ENCODE measurements at regions not wholly inside any gene's neighbourhood (a gene's known extent, or its start where the extent isn't known, plus 50 kb on each side); places are given as distances from the start of the nearest gene placed in this dataset.

DNA sequence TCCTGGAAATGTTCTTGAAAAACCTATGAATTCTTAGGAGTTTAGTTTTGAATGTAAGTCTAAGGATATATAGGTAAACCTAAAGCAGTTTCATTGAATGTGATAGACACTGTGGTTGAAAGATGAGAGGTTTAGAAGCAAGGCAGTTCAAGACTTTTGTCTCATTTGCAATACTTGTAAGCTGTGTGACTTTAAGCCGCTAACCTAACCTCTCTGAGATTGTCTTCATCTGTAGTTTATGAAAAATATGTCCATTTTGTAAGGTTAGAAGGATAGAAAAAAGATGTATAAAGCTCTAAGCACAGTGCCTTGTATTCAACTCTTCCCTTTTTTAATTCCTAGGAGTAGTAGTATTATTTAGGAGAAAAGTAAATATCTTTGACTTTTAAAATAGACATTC is 306.6 kb upstream of the ARRDC4 start:
- no peak for DNase-seq

DNA sequence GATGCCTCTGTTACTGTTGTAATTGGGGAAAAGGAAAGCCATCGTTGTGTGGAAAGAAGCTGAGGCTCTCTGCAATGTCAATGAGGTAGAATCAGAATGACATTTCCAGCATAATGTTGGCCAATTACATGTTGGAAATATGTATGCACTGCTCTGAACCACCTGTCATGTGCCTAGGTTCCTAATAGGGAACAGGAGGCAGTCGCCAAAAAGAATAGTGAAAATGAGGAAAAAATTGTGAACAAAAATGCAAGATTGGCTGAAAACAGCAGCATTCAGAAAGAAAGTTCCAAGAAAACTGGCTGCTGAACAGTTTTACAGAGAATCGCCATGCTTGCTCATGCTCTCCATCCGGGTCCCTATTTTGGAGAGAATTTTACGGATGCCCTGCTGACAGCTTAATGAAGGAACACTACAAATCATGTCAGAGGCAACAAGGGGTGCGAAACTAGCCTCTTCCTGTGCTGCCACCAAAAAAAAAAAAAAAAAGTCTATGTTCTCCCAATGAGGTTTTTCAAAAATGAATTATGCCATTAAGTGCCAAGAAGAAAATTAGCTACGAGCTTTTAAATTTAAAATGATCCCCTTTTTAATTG is 305.9 kb upstream of the ARRDC4 start:
- DNase-seq = no peak

DNA sequence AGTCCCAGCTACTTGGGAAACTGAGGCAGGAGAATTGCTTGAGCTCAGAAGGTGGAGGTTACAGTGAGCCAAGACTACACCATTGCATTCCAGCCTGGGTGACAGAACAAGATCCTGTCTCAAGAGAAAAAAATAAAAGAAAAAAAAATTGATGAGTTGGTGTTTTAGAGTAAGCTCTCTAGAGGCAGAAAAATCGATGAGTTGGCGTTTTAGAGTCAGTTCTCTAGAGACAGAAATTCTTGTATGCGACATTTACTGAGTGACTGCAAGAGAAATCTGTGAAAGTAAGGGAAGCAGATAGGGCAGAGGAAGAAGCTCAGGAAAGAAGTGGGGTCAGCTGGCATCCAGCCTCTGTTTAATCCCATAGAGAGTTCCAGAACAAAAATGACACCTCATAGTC is 298.7 kb upstream of the ARRDC4 start:
- no peak for DNase-seq

DNA sequence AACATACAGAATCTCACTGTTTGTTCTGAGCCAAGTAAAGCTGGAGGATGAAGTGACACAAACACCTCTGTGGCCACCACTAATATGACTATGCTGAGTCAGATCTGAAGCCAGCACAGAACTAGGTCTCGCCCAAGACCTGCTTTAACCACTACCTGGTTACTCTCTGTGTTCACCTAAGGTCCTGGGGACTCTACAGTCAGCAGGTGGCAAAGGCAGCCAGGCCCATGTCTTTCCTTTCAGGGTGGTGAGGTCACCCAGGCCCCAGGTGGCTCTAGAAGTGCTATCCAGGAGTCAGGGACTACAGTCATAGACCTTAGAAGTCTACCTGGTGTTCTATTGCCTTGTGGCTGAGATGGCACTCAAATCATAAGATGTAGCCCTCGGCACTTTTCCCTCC is 287.9 kb upstream of the ARRDC4 start:
- DNase-seq = no peak

DNA sequence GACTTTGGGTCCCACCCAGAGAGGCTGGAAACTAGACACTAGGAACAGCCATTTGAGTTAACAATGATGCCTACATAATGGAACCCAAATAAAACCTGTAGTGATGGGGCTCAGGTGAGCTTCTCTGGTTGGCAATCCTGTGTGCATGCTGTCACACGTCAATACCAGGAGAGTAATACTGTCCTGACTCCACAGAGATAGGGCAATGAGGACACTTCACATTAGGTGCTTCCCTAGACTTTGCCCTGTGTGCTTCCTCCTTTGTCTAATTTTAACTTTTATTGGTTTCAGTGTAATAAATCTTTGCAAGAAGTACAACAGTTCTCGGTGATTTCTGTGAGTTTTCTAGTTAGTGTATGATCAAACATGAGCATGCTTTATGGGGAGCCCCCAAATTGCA is 281.8 kb upstream of the ARRDC4 start:
- DNase-seq = no peak

DNA sequence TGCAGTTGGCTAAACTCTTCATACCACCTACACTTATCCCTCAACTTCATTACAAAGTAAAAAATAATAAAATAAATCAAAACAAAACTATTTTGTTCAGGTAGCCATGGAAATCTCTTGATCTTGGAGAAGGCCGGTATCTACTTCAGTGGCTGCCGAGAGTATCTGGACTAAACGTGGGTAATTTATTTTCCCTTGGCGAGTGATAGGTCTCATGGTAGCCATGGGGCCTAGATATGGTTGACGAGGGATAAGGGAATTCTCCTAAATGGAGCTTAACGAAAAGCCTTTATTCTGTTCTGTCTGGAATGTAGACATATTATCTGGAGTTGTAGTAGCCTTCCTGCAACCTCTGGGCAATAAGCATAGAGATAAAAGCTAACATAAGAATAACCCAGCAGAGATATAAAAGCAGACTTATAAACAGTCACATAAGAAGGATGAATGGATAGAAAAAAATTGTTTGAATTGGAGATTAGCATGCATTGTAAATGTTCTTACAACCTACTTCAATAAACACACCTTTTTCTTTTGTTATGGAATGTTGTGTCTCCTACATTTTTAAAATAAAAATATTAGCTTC is 281.3 kb upstream of the ARRDC4 start:
- no peak for DNase-seq

DNA sequence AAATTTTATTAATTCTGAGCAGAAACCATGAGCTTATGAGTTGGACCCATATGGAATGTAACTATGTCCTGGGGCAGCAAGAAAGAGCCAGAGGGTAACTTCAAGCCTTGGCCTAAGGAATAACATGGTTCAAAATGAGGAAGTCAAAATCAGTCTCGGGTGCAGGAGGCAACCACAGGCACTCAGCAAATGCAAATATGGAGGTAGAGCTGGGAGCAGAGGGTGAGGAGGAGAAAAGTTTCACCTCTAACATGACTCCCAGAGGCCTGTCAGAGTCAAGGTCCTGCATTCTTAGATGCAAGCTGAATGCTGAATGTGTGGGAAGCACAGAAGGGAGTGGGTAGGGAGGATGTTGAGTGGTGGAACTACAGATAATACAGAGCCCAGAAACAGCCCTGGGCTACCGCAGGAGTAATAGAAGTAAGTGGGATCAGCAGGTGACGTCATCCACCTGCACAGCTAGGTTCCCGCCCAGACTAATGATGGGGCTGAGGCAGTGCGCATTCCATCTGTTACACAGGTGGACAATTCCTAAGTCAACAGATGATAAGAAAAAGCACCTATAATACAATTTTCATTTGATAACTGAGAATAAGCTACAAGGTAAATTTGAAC is 279.8 kb upstream of the ARRDC4 start:
- no peak for DNase-seq

DNA sequence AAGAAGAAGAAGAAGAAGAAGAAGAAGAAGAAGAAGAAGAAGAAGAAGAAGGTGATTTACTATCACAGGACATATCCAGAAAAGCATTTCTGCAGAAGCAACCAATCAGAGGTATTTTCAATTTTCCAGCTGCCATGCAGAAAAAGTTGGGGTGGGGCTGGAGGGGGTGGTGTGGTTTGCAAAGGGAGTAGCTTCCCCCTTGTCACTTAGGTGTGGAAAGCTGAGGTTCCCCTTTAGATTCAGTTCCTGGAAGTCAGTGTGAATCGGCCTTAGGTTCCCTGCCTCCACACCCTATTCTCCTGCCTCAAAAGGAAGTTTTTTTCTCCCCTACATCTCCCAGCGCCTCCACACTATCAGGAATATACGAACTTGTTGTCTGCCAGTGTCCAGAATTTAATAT is 276.7 kb upstream of the ARRDC4 start:
- no peak for DNase-seq

DNA sequence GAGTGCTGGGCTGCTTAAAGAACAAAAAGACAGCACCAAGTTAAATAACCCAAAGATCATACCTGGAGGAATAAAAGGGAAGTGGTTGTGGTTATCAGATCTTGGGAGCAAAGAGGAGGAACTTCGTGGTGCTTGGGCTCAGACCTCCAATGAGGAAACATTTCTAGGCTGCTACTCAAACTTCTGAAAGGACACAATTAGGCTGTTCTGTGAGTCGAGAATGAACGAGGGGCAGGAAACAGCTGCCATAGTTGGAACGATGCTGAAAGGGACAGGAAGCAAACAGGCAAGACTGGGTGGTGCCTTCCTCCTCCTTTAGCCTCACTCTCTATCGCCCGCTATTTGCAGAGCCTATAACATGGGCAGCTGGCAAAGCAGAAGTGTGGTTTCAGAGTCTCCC is 276.3 kb upstream of the ARRDC4 start:
- DNase-seq = no peak

DNA sequence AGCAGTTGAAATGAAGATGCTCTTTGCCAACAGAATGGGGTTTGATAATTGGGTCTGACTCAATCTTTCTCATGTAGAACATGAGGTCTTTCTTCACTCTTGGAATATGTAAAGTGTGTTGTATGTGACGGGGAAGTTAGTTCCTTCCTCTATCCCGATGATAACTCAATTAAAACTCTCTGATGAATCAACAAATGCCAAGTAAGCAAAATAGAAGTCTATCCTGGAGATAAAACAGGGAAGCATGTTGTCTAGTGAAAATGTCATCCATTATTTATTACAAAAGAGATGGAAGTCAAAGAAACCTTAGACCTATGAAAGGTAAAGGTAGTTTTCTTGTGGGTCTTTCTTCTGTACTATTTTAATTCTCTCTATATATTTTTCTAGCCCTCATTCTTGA is 274.2 kb upstream of the ARRDC4 start:
- no peak for DNase-seq

DNA sequence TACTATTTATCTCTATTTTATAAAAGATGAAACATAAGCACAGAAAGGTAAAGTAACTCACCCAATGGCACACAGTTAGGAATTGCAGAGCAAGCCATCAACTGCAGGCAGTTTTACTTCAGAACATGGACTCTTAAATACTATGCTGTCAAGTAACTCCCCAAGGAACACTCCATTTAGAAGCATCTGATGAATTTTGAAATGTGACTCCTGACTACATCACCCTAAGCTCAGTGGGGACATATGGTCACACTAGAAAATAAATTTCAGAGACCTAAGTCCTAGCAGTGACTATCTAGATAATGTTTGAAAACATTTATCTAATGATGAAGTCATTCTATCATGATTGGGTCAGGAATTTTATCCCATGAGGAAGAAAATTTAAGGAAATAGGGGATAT is 272.8 kb upstream of the ARRDC4 start:
- no peak for DNase-seq

DNA sequence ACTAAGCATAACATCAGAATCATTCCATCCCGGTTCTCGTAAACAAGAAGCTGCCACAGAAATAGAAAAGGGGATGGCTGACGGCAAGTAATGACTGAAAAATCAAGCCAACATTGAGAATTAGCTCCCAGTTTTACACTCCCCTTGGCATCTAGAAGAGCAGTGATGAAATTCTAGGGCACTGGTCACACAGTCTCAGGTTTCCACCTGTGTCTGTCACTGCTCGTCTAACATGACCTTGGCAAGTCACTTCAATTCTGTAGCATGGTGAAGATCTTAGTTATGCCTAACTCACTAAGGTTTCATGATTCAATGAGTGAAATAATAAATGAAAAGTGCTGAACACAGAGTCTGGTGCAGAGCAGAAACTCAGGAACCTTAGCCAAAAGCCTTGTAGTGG is 272.3 kb upstream of the ARRDC4 start:
- DNase-seq = no peak

DNA sequence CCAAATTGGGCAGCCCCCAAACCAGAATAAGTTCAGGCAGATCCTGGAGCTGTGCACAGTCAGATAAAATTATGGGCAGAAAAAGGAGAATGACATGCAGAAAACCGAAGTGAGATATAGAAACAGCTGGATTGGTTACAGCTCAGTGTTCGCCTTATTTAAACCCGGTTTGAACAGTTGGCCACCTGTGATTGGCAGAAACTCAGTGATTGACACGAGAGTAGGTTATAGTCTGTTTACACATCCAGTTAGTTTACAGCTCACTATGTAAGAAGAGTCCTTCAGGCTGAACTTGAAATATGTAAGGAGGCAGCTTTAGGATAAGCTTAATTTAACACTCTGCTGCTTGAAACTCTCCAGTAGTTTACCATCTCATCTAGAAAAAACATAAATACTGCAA is 271.6 kb upstream of the ARRDC4 start:
- DNase-seq = no peak

DNA sequence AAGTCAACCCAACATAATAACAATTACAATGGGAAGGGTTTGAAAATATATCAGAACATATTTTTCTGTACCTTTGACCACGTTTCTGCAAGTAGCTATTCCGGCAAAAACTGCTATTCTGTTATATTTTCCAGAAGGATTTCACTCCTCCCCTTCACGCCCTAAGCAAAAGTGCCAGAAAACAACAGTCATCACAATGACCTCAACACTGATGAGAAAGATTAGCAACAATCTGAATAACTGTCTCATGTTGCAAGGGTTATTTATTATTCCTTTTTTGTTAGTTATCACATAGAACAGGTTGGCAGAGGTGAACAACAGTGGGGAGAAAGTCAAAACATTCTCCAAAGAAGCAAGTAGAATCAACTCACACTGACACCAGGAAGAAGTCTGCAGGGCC is 269.4 kb upstream of the ARRDC4 start:
- DNase-seq = no peak

DNA sequence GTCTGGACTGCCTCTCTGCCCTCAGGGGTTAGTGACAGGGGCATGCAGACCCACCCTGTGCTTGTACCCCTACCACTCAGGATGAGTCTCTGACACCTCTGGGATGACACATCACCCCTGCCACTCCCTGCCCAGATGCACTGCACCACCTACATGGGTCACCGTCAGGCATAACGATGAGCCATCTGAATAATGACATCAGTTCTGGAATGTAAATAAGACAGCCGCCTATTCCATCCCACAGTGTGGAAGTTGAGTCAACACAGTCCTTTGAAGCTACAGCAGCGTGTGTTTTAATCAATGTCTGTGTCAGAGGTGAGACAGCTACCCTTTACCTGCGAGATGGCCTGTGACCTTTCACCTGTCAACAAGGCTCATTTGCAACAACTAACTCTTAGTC is 268.7 kb upstream of the ARRDC4 start:
- DNase-seq = no peak

DNA sequence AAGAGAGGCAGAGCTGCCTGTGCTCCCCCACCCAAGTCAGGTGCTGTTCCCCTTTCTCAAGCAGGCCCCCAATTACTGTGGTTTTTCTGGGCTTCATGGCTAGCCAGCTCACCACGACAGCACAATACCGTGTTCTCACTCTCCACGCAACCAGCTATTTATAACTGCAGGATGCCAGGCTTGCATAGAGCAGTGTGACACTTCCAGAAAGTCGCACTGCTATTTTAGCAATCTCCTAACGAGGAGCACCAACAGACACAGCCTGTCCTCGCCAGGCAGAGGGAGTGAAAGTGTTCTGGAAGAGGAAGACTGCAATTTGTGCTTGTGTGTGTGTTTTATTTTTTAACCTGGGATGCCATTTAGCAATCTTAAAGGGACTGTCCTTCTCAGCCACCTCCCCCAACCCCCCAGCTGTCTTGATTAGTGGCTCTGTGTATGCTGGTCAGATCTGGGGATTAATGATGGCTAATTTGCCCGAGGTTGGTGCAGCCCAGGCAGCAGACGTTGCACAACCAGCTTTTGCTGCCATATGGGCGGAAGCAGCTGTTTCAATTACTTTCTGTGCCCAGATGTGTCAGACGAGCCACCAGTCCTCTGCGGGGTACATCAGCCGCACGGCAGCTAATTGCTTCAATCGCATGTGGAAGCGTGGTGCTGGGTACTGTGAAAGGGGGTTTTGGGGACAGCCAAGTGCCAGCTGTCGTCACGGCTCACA is 268.0 kb upstream of the ARRDC4 start:
- no peak for DNase-seq

DNA sequence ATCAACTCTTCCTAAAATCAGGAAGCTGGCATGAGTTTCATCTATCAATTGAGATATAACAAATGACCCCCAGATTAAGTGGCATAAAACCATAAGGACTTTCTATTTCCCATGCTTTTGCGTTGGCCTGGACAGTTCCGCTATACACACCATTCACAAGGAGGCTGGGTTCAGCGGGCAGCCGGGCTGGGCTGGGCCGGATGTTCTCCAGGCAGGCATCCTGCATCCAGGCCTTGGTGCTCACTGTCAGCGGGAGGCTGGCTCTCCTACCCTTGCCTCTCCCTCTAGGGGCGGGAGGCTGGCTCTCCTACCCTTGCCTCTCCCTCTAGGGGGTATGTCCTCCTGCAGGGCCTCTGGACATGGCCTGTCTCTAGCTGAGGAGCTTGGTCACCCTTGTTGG is 266.0 kb upstream of the ARRDC4 start:
- DNase-seq = no peak

DNA sequence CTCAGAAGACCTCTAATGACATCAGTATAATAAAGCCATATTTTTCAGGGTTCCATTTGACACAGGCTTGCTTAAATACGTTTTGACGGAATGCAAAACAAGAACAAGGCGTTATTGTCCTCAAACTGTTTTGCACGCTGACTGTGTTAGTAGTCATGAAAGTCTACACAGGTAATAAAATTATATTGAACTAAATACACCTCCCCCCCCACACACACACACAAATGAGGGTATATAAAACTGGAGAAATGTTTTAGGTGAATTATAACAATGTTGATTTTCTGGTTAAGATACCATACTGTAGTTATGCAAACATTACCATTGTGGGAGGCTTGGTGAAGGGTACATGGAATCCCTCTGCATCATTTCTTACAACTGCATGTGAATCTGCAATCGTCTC is 257.1 kb upstream of the ARRDC4 start:
- DNase-seq = no peak

DNA sequence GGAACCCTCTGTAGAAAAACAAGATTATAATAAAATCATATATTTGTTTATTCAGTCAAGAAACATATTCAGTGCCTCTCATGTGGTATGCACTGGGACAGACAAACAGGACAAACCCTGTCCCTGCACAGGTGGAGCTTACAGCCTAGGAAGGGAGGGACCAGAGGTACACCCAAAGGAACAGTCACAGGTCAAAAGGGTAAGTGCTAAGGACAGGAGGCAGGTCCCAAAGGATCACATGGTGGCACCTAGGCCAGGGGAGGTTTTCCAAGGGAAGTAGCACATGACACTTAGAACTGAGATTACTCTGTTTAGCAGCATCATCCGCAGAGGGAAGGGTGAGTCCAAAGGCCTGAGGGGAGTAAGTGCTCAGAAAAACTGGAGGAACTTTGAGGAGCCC is 254.4 kb upstream of the ARRDC4 start:
- DNase-seq = no peak

DNA sequence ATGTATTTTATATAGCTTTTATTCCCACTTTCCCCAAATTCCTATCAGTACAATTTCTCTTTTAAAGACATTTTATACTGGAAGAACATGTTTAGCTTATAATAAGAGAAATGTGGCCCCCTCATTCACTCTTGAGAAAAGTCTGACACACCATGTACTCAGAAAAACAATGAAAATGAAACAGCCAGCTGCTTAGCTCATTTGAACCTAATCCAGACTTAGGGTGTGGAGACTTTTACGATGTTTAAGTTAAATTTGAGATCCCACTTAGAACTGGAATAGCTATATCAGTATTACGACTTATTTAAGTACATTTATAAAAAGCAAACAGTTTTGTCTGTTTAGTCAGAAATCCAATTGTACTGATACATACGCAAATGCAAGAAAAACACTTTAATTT is 252.3 kb upstream of the ARRDC4 start:
- no peak for DNase-seq

DNA sequence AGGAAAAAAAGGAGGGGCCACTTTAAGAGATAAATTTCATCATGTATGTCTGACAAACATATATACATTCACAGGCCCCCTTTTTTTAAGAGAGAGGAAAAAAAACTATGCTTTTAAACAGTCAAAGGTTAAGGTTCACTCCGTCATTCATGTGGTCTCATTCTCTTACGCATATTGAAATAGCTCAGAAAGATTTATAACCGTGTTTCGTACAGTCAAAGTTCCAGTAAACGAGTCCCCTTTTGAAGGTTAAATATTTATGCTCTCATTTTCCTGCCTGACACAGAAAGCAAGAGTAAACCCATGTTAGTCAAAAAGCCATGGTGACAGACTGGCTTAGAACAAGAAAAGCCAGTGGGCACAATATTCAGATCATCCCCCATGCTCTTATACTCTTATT is 248.0 kb upstream of the ARRDC4 start:
- DNase-seq = no peak

DNA sequence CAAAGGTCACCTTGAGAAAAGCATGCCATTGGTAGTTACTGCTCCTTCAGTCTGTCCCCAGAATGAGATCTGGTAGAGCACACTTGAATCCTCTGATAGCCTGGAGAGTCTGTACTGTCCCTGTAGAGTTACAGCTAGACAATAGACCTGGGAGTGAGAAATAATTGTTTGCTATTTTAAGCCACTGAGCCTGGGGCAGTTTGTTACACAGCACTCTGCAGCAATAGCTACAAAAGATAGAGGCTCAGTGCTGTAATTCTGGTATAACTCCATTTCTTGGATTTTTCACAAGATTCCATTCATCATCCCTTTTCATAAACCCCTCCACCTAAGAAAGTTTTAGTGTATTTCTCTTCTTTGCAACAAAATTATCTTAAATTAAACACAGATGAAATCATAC is 242.7 kb upstream of the ARRDC4 start:
- no peak for DNase-seq

DNA sequence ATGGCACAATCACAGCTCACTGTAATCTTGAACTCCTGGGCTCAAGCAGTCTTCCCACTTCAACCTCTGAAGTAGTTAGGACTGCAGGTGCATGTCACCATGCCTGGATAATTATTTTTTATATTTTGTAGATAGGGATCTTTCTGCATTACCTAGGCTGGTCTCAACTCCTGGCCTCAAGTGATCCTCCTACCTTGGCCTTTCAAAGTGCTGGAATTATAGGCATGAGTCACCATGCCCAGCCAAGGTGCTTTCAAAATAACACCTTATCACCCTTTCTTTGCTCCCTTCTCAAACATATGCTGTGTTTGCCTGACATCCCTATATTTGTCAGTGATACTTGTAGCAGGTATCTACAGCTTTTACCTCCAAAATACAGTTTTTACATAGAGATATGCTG is 242.0 kb upstream of the ARRDC4 start:
- DNase-seq = no peak

DNA sequence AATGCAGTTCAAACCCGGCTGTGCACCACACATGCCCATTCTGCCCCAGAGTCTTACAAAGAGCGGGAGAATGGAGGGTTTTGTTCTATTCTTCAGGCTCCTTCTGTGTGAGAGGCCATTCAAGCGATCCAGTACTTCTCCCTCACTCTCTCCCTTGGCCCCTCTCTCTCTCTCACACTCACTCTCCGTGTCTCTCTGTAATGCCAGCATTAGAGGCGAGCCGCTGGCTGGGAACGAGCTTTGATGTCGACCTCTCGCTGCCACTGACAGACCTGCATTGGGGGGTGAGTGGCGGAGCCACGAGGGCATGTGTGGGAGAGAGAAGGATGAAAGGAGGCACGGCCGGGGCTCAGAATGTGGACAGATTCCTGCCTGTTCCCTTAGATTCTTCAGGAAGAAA is 231.7 kb upstream of the ARRDC4 start:
- no peak for DNase-seq

DNA sequence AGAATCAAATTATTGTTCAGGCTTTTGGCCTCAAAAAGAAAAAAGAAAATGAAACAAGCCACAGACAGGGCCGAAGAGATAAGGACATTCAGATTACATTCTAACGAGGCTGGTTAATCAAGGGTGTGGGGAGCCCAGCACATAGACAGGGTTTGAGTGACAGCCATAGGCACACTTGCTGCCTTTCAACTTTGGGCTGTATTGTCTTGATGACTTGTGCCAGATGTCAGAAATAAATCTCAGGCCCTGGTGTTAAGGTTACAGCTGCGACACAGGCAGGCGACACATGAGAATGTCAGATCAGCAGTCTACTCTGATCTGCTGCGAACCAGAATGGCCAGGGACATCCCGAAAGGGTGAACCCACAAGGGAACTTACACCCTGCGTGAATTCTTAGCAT is 231.2 kb upstream of the ARRDC4 start:
- DNase-seq = no peak
